Spleen (tissue), 7 donors: ENCODE measurements at regions not wholly inside any gene's neighbourhood (a gene's known extent, or its start where the extent isn't known, plus 50 kb on each side); places are given as distances from the start of the nearest gene placed in this dataset.

Source experiments
- POLR2A ChIP-seq, 3 donors: fragments of 450-650 bp; IDR thresholded peaks; one replicate each; pipeline ENCODE4 v1.5.1; 2017; ENCODE audit warnings: antibody characterized with exemption in 3 of 3, mild to moderate bottlenecking in 1 of 3
- TF ChIP-seq, protein P1 (sequence below), 11 experiments: fragments of 200-600 bp in 7 of 11; fragments of 450-650 bp in 4 of 11; sonication (generic) in 4 of 11; IDR thresholded peaks in 8 of 11; conservative IDR thresholded peaks in 3 of 11; 1 replicate in 7 of 11; 2 replicates in 4 of 11; pipeline versions ENCODE4 v1.4.0 to v1.8.0; 2016 to 2021; ENCODE audit warnings: antibody characterized with exemption in 11 of 11, inconsistent platforms in 4 of 11, mild to moderate bottlenecking in 1 of 11
- donor health status: DM: no; HTN: no; CAD: no; lungs with moderate emphysema.
- donor health status: DM: no; HTN: no; CAD: no.
- donor health status: DM: no; HTN: no; CAD: no.

DNA sequence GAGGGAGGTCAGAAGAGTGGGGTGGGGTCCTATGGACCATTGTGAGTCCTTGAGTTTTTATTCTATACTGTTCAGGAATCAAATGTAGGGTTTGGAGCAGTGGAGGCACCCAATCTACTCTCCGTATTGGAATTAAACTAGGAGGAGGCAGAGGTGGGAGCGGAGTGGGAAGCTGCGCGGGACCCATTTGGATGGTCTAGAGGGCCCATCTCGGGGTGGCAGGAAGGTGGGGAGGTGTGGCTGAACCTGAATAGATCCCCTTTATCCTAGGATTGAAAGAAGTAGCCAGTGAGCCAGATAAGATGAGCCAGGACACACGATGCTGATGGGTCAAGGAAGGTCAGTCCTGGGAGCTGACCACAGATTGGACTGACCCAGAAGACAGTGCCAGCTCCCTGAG lies 325.8 kb downstream of the AJAP1 start:
- TF ChIP-seq, protein P1, sequence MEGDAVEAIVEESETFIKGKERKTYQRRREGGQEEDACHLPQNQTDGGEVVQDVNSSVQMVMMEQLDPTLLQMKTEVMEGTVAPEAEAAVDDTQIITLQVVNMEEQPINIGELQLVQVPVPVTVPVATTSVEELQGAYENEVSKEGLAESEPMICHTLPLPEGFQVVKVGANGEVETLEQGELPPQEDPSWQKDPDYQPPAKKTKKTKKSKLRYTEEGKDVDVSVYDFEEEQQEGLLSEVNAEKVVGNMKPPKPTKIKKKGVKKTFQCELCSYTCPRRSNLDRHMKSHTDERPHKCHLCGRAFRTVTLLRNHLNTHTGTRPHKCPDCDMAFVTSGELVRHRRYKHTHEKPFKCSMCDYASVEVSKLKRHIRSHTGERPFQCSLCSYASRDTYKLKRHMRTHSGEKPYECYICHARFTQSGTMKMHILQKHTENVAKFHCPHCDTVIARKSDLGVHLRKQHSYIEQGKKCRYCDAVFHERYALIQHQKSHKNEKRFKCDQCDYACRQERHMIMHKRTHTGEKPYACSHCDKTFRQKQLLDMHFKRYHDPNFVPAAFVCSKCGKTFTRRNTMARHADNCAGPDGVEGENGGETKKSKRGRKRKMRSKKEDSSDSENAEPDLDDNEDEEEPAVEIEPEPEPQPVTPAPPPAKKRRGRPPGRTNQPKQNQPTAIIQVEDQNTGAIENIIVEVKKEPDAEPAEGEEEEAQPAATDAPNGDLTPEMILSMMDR (IDR thresholded peaks at IDR 0.05 in 8 of 11, conservative IDR thresholded peaks at IDR 0.05 in 3 of 11) = no peak
- no peak for TF ChIP-seq POLR2A (IDR thresholded peaks at IDR 0.05)
